ENCODE measurements at regions not wholly inside any gene's neighbourhood (a gene's known extent, or its start where the extent isn't known, plus 50 kb on each side); places are given as distances from the start of the nearest gene placed in this dataset.

- no peak for DNase-seq
Measured at GRCh38 chr6:147821295-147821897, 312.9 kb downstream of the SAMD5 start.

GRCh38 chr6:147823936-147824335 lies 315.4 kb downstream of the SAMD5 start:
- no peak for DNase-seq

GRCh38 chr6:147825848-147826247 lies 317.4 kb downstream of the SAMD5 start:
- no peak for DNase-seq

GRCh38 chr6:147826698-147827097 lies 318.2 kb downstream of the SAMD5 start:
- DNase-seq: no peak

GRCh38 chr6:147829418-147829817 lies 320.9 kb downstream of the SAMD5 start:
- DNase-seq: no peak

- no peak for DNase-seq
Measured at GRCh38 chr6:147829835-147830234, 321.3 kb downstream of the SAMD5 start.

- DNase-seq: no peak
Measured at GRCh38 chr6:147831356-147831755, 322.9 kb downstream of the SAMD5 start.

GRCh38 chr6:147833607-147834006 lies 325.1 kb downstream of the SAMD5 start:
- no peak for DNase-seq

- no peak for DNase-seq
Measured at GRCh38 chr6:147834084-147834776, 325.7 kb downstream of the SAMD5 start.

- DNase-seq: no peak
Measured at GRCh38 chr6:147837540-147837939, 329.1 kb downstream of the SAMD5 start.

GRCh38 chr6:147839708-147840610 lies 331.5 kb downstream of the SAMD5 start:
- DNase-seq: no peak

GRCh38 chr6:147841547-147842148 lies 333.2 kb downstream of the SAMD5 start:
- no peak for DNase-seq

GRCh38 chr6:147849401-147850330 lies 341.2 kb downstream of the SAMD5 start:
- no peak for DNase-seq

- DNase-seq: no peak
Measured at GRCh38 chr6:147852772-147853171, 344.3 kb downstream of the SAMD5 start.

- no peak for DNase-seq
Measured at GRCh38 chr6:147853574-147853973, 345.1 kb downstream of the SAMD5 start.

GRCh38 chr6:147855803-147856482 lies 347.5 kb downstream of the SAMD5 start:
- no peak for DNase-seq

GRCh38 chr6:147856687-147857086 lies 348.2 kb downstream of the SAMD5 start:
- DNase-seq: no peak

GRCh38 chr6:147858421-147858820 lies 349.9 kb downstream of the SAMD5 start:
- DNase-seq: no peak

- DNase-seq: no peak
Measured at GRCh38 chr6:147859071-147859470, 350.6 kb downstream of the SAMD5 start.

GRCh38 chr6:147861696-147862095 lies 353.2 kb downstream of the SAMD5 start:
- DNase-seq: no peak
